ENCODE measurements at regions not wholly inside any gene's neighbourhood (a gene's known extent, or its start where the extent isn't known, plus 50 kb on each side); places are given as distances from the start of the nearest gene placed in this dataset.

GRCh38 chr3:106421909-106422308, 553.1 kb upstream of the CBLB start:
- TF ChIP-seq EZH2 (IDR thresholded peaks at IDR 0.05; ENCODE audit: borderline replicate concordance, low read depth, low read length, severe bottlenecking), result no peak
- TF ChIP-seq, protein P1, sequence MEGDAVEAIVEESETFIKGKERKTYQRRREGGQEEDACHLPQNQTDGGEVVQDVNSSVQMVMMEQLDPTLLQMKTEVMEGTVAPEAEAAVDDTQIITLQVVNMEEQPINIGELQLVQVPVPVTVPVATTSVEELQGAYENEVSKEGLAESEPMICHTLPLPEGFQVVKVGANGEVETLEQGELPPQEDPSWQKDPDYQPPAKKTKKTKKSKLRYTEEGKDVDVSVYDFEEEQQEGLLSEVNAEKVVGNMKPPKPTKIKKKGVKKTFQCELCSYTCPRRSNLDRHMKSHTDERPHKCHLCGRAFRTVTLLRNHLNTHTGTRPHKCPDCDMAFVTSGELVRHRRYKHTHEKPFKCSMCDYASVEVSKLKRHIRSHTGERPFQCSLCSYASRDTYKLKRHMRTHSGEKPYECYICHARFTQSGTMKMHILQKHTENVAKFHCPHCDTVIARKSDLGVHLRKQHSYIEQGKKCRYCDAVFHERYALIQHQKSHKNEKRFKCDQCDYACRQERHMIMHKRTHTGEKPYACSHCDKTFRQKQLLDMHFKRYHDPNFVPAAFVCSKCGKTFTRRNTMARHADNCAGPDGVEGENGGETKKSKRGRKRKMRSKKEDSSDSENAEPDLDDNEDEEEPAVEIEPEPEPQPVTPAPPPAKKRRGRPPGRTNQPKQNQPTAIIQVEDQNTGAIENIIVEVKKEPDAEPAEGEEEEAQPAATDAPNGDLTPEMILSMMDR (IDR thresholded peaks at IDR 0.05; ENCODE audit: borderline replicate concordance, extremely low read depth, low read length, poor library complexity, severe bottlenecking), result no peak
